GM23338 (cell line): ENCODE measurements at regions not wholly inside any gene's neighbourhood (a gene's known extent, or its start where the extent isn't known, plus 50 kb on each side); places are given as distances from the start of the nearest gene placed in this dataset.

Experiments used
- CREB1 ChIP-seq: fragments of 250-450 bp; sonication (Bioruptor Pico); IDR thresholded peaks from 2 replicates; pipeline ENCODE4 v1.5.0; 2020; ENCODE audit warnings: low read depth, mild to moderate bottlenecking, moderate library complexity
- CTCF ChIP-seq, 2 experiments: fragments of 200-600 bp in 1 of 2; sonication (generic) in 1 of 2; conservative IDR thresholded peaks; 2 replicates each; pipeline versions ENCODE4 v1.5.1 to v1.6.1; 2016 to 2017; ENCODE audit warnings: antibody characterized with exemption in 2 of 2, low read depth in 2 of 2, mild to moderate bottlenecking in 2 of 2, moderate library complexity in 1 of 2
- EZH2 ChIP-seq: fragments of 200-600 bp; sonication (generic); IDR thresholded peaks from one replicate; pipeline ENCODE4 v1.8.0; 2017; ENCODE audit warnings: antibody characterized with exemption, mild to moderate bottlenecking, low read depth; ENCODE audit not compliant: unreplicated experiment

GRCh38 chr7:409339-410281 is 110.0 kb downstream of the PDGFA start:
- TF ChIP-seq CTCF (conservative IDR thresholded peaks at IDR 0.05; ENCODE audit: low read depth in 2 of 2) (no peak), CREB1 (CRISPR knock-in tag) (no peak), EZH2 (no peak)
